Right lobe of liver (tissue), 6 donors: ENCODE measurements at regions not wholly inside any gene's neighbourhood (a gene's known extent, or its start where the extent isn't known, plus 50 kb on each side); places are given as distances from the start of the nearest gene placed in this dataset.

Experiments
- ATAC-seq, 4 donors: fragments of 200-7000 bp; cut with Tn5 transposase; one replicate each; pipeline ENCODE4 v1.9.1; 2020; ENCODE audit warnings: mild to moderate bottlenecking in 4 of 4, moderate library complexity in 4 of 4
- DNase-seq, 3 donors: peaks; one replicate each; pipeline ENCODE4 v3.0.0-alpha.2; 2020
- H3K27ac ChIP-seq, 3 donors: fragments of 200-600 bp; one replicate each; pipeline ENCODE4 v1.8.0; 2022
- H3K27me3 ChIP-seq, 2 donors: fragments of 200-600 bp; one replicate each; pipeline ENCODE4 v1.8.0; 2022
- H3K36me3 ChIP-seq, 4 donors: fragments of 200-600 bp; sonication (generic) in 1 of 4; one replicate each; pipeline versions ENCODE4 v1.5.1 to v1.8.0; 2017 to 2022; ENCODE audit warnings: control low read depth in 1 of 4
- H3K4me1 ChIP-seq, 4 donors: fragments of 200-600 bp; sonication (generic) in 1 of 4; one replicate each; pipeline versions ENCODE4 v1.5.1 to v1.8.0; 2017 to 2022; ENCODE audit warnings: control low read depth in 1 of 4
- H3K4me3 ChIP-seq, 3 donors: fragments of 200-600 bp; one replicate each; pipeline ENCODE4 v1.8.0; 2022
- H3K9me3 ChIP-seq, 4 donors: fragments of 200-600 bp; sonication (generic) in 1 of 4; one replicate each; pipeline versions ENCODE4 v1.5.1 to v1.8.0; 2017 to 2022; ENCODE audit warnings: control low read depth in 1 of 4
- CTCF ChIP-seq, 4 donors: fragments of 200-600 bp in 3 of 4; fragments of 450-650 bp in 1 of 4; IDR thresholded peaks; one replicate each; pipeline versions ENCODE4 v1.5.1 to v1.8.0; 2016 to 2022; ENCODE audit warnings: antibody characterized with exemption in 4 of 4, mild to moderate bottlenecking in 2 of 4
- POLR2A ChIP-seq: fragments of 450-650 bp; IDR thresholded peaks from one replicate; pipeline ENCODE4 v1.6.1; 2017; ENCODE audit warnings: antibody characterized with exemption, mild to moderate bottlenecking
- WGBS: methylation state at CpG from one replicate; pipeline ENCODE4 v1.1.6; 2018; ENCODE audit warnings: low coverage, low lambda C conversion rate; ENCODE audit not compliant: insufficient coverage; ENCODE audit errors: missing lambda C conversion rate; 5-methylcytosine and 5-hydroxymethylcytosine counted together
- intact Hi-C, 2 donors: fragments of 100-400 bp; cut with DNase I; formaldehyde crosslinking; loops; one replicate each; pipeline versions ENCODE4 v1.11.2 to v1.14.1; 2022
- donor health status: DM: no; HTN: yes; CAD: no.
- donor health status: DM: no; HTN: no; CAD: no.
- donor health status: DM: no; HTN: no; CAD: no.
- donor health status: DM: no; HTN: yes; CAD: no.
- donor health status: DM: no; HTN: yes; CAD: no.

- intact Hi-C loops: no loop called here
- Histone ChIP-seq H3K9me3 (no peaks in the 10 kb centered on the region), H3K4me1 (no peaks in the 10 kb centered on the region), H3K36me3 (no peaks in the 10 kb centered on the region), H3K4me3 (no peak overlapping the region), H3K27me3 (no peaks in the 10 kb centered on the region), H3K27ac (no peak overlapping the region)
- ATAC-seq (no peak), DNase-seq (no peak)
- TF ChIP-seq CTCF (IDR thresholded peaks at IDR 0.05) (no peak), POLR2A (no peak)
- WGBS: 50% methylated on average over 1 of the region's 1 CpG
Measured at GRCh38 chr1:199338760-199339159, 688.8 kb upstream of the NR5A2 start.

- TF ChIP-seq POLR2A (no peak), CTCF (IDR thresholded peaks at IDR 0.05) (no peak)
- Histone ChIP-seq H3K27ac (no peak overlapping the region), H3K4me1 (no peaks in the 10 kb centered on the region), H3K27me3 (no peaks in the 10 kb centered on the region), H3K9me3 (no peaks in the 10 kb centered on the region), H3K36me3 (no peaks in the 10 kb centered on the region), H3K4me3 (no peak overlapping the region)
- 55% methylated on average over 5 of the region's 5 CpGs for WGBS
- DNase-seq: no peak
- no peak for ATAC-seq
- intact Hi-C loops: no loop called here
Measured at GRCh38 chr1:199352351-199352750, 675.2 kb upstream of the NR5A2 start.

DNA sequence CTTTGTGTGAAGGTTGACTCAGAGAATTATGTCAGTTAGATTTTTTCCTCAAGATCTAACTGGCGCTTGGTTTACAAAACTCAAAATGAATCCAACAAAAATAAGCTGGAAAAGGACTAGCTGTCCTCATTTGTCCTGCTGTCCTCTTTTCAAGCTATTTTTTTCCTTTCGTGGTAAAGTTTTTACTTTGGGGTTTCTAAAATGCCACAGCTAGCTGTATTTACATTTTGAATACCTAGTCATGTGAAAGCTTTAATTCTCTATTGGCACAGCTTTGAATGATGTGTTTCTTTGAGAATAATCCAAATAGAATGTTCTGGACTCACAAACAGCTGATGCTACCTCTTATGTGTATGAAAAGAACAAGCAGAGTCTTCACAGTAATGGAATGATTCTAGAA lies 673.6 kb upstream of the NR5A2 start:
- no peak overlapping the region for H3K27ac ChIP-seq
- no peak for TF ChIP-seq CTCF (IDR thresholded peaks at IDR 0.05)
- TF ChIP-seq POLR2A: no peak
- DNase-seq: no peak
- no peaks in the 10 kb centered on the region for H3K36me3 ChIP-seq
- no peaks in the 10 kb centered on the region for H3K4me1 ChIP-seq
- WGBS: 69% methylated on average over 2 of the region's 2 CpGs
- H3K27me3 ChIP-seq: no peaks in the 10 kb centered on the region
- no peak for ATAC-seq
- intact Hi-C loops: no loop called here
- H3K4me3 ChIP-seq: no peak overlapping the region
- no peaks in the 10 kb centered on the region for H3K9me3 ChIP-seq

GRCh38 chr1:199356561-199356960 lies 670.9 kb upstream of the NR5A2 start:
- Histone ChIP-seq H3K27me3 (no peaks in the 10 kb centered on the region), H3K4me3 (no peak overlapping the region), H3K27ac (no peak overlapping the region), H3K4me1 (no peaks in the 10 kb centered on the region), H3K9me3 (no peaks in the 10 kb centered on the region), H3K36me3 (no peaks in the 10 kb centered on the region)
- TF ChIP-seq POLR2A (no peak), CTCF (IDR thresholded peaks at IDR 0.05) (no peak)
- intact Hi-C loops: no loop called here
- 34% methylated on average over 2 of the region's 2 CpGs for WGBS
- DNase-seq: no peak
- no peak for ATAC-seq

- Histone ChIP-seq H3K4me1 (no peaks in the 10 kb centered on the region), H3K36me3 (no peaks in the 10 kb centered on the region), H3K27me3 (no peaks in the 10 kb centered on the region), H3K4me3 (no peak overlapping the region), H3K27ac (no peak overlapping the region), H3K9me3 (no peaks in the 10 kb centered on the region)
- intact Hi-C loops: no loop called here
- DNase-seq (no peak), ATAC-seq (no peak)
- TF ChIP-seq POLR2A: no peak
- TF ChIP-seq CTCF (IDR thresholded peaks at IDR 0.05): no peak
- 68% methylated on average over 3 of the region's 3 CpGs for WGBS
Measured at GRCh38 chr1:199357599-199357998, 669.9 kb upstream of the NR5A2 start.
